HCT116 (cell line): ENCODE measurements at regions not wholly inside any gene's neighbourhood (a gene's known extent, or its start where the extent isn't known, plus 50 kb on each side); places are given as distances from the start of the nearest gene placed in this dataset.

Experiments used
- ATAC-seq: fragments of 200-7000 bp; cut with Tn5 transposase; 2 replicates; pipeline ENCODE4 v1.9.1; 2020; ENCODE audit warnings: mild to moderate bottlenecking, moderate library complexity
- BruUV-seq: library from RNA; stranded (reverse); fragments of 400-500 nt; replicated peaks from 2 replicates; lab custom pipeline; 2021; lab: Mats Ljungman, UMichigan
- CTCF ChIA-PET: fragments of 300-600 bp; sonication (Branson Sonifier 250); formaldehyde crosslinking; loops from one replicate; lab custom pipeline; 2021; ENCODE audit warnings: antibody characterized with exemption; lab: Charles Lee
- POLR2A ChIA-PET: fragments of 300-600, 350-600 bp; sonication (Branson Sonifier 250); formaldehyde crosslinking; loops from one replicate; lab custom pipeline; 2021; ENCODE audit warnings: antibody characterized with exemption; lab: Charles Lee
- RAD21 ChIA-PET, 2 experiments: fragments of 300-600 bp; sonication (Branson Sonifier 250); formaldehyde crosslinking; loops; one replicate each; lab custom pipeline; 2023; ENCODE audit warnings: low total read pairs in 2 of 2; ENCODE audit not compliant: uncharacterized antibody in 2 of 2, unreplicated experiment in 2 of 2, low non-redundant PET in 1 of 2; lab: Charles Lee
- DNase-seq: peaks from one replicate; pipeline ENCODE4 v3.0.0-alpha.2; 2010; ENCODE audit warnings: low read depth, low spot score
- H2AFZ ChIP-seq: fragments of 200-600 bp; shearing (Covaris generic), sonication (generic); 2 replicates; pipeline ENCODE4 v1.6.1; 2017; ENCODE audit warnings: low read depth, mixed run types, mixed read lengths, antibody characterized with exemption, low read length; ENCODE audit not compliant: poor library complexity, severe bottlenecking
- H3K27ac ChIP-seq: 2 replicates; pipeline ENCODE4 v1.5.1; 2012; ENCODE audit warnings: low read depth, low read length
- H3K27me3 ChIP-seq: fragments of 200-600 bp; sonication (generic); 2 replicates; pipeline ENCODE4 v1.6.1; 2016; ENCODE audit warnings: mixed run types, low read length, mixed read lengths; ENCODE audit not compliant: insufficient read depth
- H3K36me3 ChIP-seq, 2 experiments: fragments of 200-500 bp in 1 of 2; fragments of 200-600 bp in 1 of 2; sonication (Bioruptor generic) in 1 of 2; sonication (generic) in 1 of 2; 2 replicates each; pipeline versions ENCODE4 v1.5.1 to v1.6.1; 2014 to 2016; ENCODE audit warnings: low read length in 2 of 2, inconsistent platforms in 1 of 2, mixed read lengths in 1 of 2, mixed run types in 1 of 2; ENCODE audit not compliant: insufficient read depth in 2 of 2, control insufficient read depth in 1 of 2
- H3K4me1 ChIP-seq, 2 experiments: fragments of 200-600 bp in 1 of 2; sonication (generic) in 1 of 2; 2 replicates each; pipeline versions ENCODE4 v1.5.1 to v1.6.1; 2012 to 2017; ENCODE audit warnings: low read length in 2 of 2, inconsistent platforms in 1 of 2, mild to moderate bottlenecking in 1 of 2, mixed read lengths in 1 of 2, mixed run types in 1 of 2, moderate library complexity in 1 of 2; ENCODE audit not compliant: insufficient read depth in 2 of 2, control insufficient read depth in 1 of 2
- H3K4me2 ChIP-seq: fragments of 200-600 bp; sonication (generic); 2 replicates; pipeline ENCODE4 v1.6.1; 2017; ENCODE audit warnings: mixed run types, low read length, mixed read lengths
- H3K4me3 ChIP-seq, 2 experiments: fragments of 200-600 bp in 1 of 2; sonication (generic) in 1 of 2; replicated peaks in 1 of 2; 2 replicates each; pipeline ENCODE4 v1.5.1; 2011 to 2016; ENCODE audit warnings: low read length in 2 of 2, control low read depth in 1 of 2, low read depth in 1 of 2, mild to moderate bottlenecking in 1 of 2, mixed read lengths in 1 of 2, mixed run types in 1 of 2
- H3K79me2 ChIP-seq: fragments of 200-600 bp; sonication (generic); 2 replicates; pipeline ENCODE4 v1.6.1; 2017; ENCODE audit warnings: mild to moderate bottlenecking, mixed run types, low read length, moderate library complexity, mixed read lengths; ENCODE audit not compliant: insufficient read depth
- H3K9ac ChIP-seq: fragments of 200-600 bp; sonication (generic); 2 replicates; pipeline ENCODE4 v1.6.1; 2016; ENCODE audit warnings: low read length, mixed read lengths
- H3K9me2 ChIP-seq: fragments of 200-600 bp; sonication (generic), shearing (Covaris generic); 2 replicates; pipeline ENCODE4 v1.6.1; 2017; ENCODE audit warnings: mixed run types, mild to moderate bottlenecking, moderate library complexity; ENCODE audit not compliant: insufficient read depth
- H3K9me3 ChIP-seq, 2 experiments: fragments of 200-500 bp in 1 of 2; fragments of 200-600 bp in 1 of 2; sonication (Bioruptor generic) in 1 of 2; sonication (generic) in 1 of 2; 2 replicates each; pipeline ENCODE4 v1.6.1; 2014 to 2017; ENCODE audit warnings: low read length in 2 of 2, mixed read lengths in 2 of 2, inconsistent platforms in 1 of 2, low read depth in 1 of 2, mild to moderate bottlenecking in 1 of 2, mixed run types in 1 of 2, moderate library complexity in 1 of 2; ENCODE audit not compliant: control insufficient read depth in 1 of 2, insufficient read depth in 1 of 2
- H4K20me1 ChIP-seq: fragments of 200-600 bp; sonication (generic), shearing (Covaris generic); 2 replicates; pipeline ENCODE4 v1.6.1; 2017; ENCODE audit warnings: mixed run types, mild to moderate bottlenecking, moderate library complexity; ENCODE audit not compliant: insufficient read depth
- CEBPB ChIP-seq: IDR thresholded peaks from 2 replicates; pipeline ENCODE4 v1.6.1; 2012; ENCODE audit warnings: low read depth
- EGR1 ChIP-seq: IDR thresholded peaks from 2 replicates; pipeline ENCODE4 v1.6.1; 2012; ENCODE audit warnings: low read depth
- ELF1 ChIP-seq: IDR thresholded peaks from 2 replicates; pipeline ENCODE4 v1.6.1; 2012; ENCODE audit warnings: low read depth, borderline replicate concordance
- EZH2 ChIP-seq: fragments of 200-600 bp; sonication (generic); IDR thresholded peaks from 2 replicates; pipeline ENCODE4 v1.6.1; 2017; ENCODE audit warnings: antibody characterized with exemption, mixed run types
- FOSL1 ChIP-seq: IDR thresholded peaks from 2 replicates; pipeline ENCODE4 v1.6.1; 2012; ENCODE audit warnings: low read depth
- JUND ChIP-seq: IDR thresholded peaks from 2 replicates; pipeline ENCODE4 v1.6.1; 2012
- POLR2A ChIP-seq: IDR thresholded peaks from 2 replicates; pipeline ENCODE4 v1.7.0; 2011; ENCODE audit warnings: borderline replicate concordance; ENCODE audit not compliant: insufficient read depth, insufficient read length; ENCODE audit errors: extremely low read depth
- RAD21 ChIP-seq: IDR thresholded peaks from 2 replicates; pipeline ENCODE4 v1.6.1; 2012; ENCODE audit warnings: low read depth, mild to moderate bottlenecking
- SIN3A ChIP-seq: IDR thresholded peaks from 2 replicates; pipeline ENCODE4 v1.6.1; 2012; ENCODE audit warnings: low read depth
- SRF ChIP-seq: IDR thresholded peaks from 2 replicates; pipeline ENCODE4 v1.6.1; 2012; ENCODE audit warnings: low read depth
- TCF7L2 ChIP-seq: IDR thresholded peaks from 2 replicates; pipeline ENCODE4 v1.7.0; 2011; ENCODE audit warnings: borderline replicate concordance, inconsistent platforms; ENCODE audit not compliant: insufficient read depth, insufficient read length; ENCODE audit errors: extremely low read depth
- YY1 ChIP-seq: IDR thresholded peaks from 2 replicates; pipeline ENCODE4 v1.6.1; 2011; ENCODE audit warnings: low read length, low read depth, moderate library complexity, mild to moderate bottlenecking; ENCODE audit not compliant: insufficient replicate concordance; ENCODE audit errors: extremely low read depth
- ZFX ChIP-seq: fragments of 450-650 bp; IDR thresholded peaks from 2 replicates; pipeline ENCODE4 v1.6.1; 2017
- intact Hi-C: fragments of 100-400 bp; cut with micrococcal nuclease; formaldehyde crosslinking; loops from 2 replicates; pipeline ENCODE4 v1.10.0; 2022
- TF ChIP-seq, protein P1 (sequence below): IDR thresholded peaks from 2 replicates; pipeline ENCODE4 v1.6.1; 2012
- TF ChIP-seq, protein P2 (sequence below): IDR thresholded peaks from 2 replicates; pipeline ENCODE4 v1.6.1; 2011; ENCODE audit warnings: mild to moderate bottlenecking, low read length, moderate library complexity; ENCODE audit not compliant: insufficient replicate concordance; ENCODE audit errors: extremely low read depth
- TF ChIP-seq, protein P3 (sequence below): IDR thresholded peaks from 2 replicates; pipeline ENCODE4 v1.6.1; 2012
- TF ChIP-seq, protein P4 (sequence below), 3 experiments: fragments of 200-600 bp in 1 of 3; sonication (generic) in 1 of 3; IDR thresholded peaks in 2 of 3; conservative IDR thresholded peaks in 1 of 3; 2 replicates each; pipeline ENCODE4 v1.5.1; 2012 to 2017; ENCODE audit warnings: low read depth in 2 of 3, low read length in 2 of 3, antibody characterized with exemption in 1 of 3, borderline replicate concordance in 1 of 3, control low read depth in 1 of 3, mild to moderate bottlenecking in 1 of 3, mixed read lengths in 1 of 3, mixed run types in 1 of 3, moderate library complexity in 1 of 3; ENCODE audit not compliant: insufficient read depth in 1 of 3
- TF ChIP-seq, protein P5 (sequence below): IDR thresholded peaks from 2 replicates; pipeline ENCODE4 v1.6.1; 2012; ENCODE audit warnings: low read depth

DNA sequence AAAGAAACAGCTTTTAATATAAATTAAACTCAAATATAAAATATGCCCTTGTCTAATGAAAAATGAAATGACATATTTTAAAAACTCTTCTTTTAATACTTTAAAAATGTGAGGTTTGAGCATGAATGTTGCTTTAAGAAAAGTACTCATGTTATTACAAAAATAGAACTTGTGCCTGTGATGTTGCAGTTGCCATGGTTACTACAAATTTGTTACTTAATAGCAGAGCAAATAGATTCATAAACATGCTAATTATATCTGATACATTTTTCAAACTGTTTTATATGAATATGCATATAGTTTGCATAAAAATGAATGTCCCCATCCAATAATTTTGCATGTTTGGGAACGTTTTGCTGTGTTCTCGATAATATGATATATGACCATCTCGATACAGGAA is 152.3 kb upstream of the DPYD start:
- Histone ChIP-seq H3K36me3 (no peaks in the 10 kb centered on the region), H3K4me3 (no peak overlapping the region), H4K20me1 (no peaks in the 10 kb centered on the region), H3K4me2 (no peak overlapping the region)
- ChIA-PET CTCF (interaction anchor here (2.1 kb wide), 1 partner anchor 395 kb away, joined by 6 read pairs; no protein-coding TSS in a partner anchor), RAD21 (no interaction called here)
- intact Hi-C loops: no loop called here
- no peak for TF ChIP-seq FOSL1
- TF ChIP-seq, protein P1, sequence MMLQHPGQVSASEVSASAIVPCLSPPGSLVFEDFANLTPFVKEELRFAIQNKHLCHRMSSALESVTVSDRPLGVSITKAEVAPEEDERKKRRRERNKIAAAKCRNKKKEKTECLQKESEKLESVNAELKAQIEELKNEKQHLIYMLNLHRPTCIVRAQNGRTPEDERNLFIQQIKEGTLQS: no peak
- TF ChIP-seq, protein P2, sequence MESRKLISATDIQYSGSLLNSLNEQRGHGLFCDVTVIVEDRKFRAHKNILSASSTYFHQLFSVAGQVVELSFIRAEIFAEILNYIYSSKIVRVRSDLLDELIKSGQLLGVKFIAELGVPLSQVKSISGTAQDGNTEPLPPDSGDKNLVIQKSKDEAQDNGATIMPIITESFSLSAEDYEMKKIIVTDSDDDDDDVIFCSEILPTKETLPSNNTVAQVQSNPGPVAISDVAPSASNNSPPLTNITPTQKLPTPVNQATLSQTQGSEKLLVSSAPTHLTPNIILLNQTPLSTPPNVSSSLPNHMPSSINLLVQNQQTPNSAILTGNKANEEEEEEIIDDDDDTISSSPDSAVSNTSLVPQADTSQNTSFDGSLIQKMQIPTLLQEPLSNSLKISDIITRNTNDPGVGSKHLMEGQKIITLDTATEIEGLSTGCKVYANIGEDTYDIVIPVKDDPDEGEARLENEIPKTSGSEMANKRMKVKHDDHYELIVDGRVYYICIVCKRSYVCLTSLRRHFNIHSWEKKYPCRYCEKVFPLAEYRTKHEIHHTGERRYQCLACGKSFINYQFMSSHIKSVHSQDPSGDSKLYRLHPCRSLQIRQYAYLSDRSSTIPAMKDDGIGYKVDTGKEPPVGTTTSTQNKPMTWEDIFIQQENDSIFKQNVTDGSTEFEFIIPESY: no peak
- no peak for TF ChIP-seq EGR1
- TF ChIP-seq EZH2: no peak
- TF ChIP-seq, protein P3, sequence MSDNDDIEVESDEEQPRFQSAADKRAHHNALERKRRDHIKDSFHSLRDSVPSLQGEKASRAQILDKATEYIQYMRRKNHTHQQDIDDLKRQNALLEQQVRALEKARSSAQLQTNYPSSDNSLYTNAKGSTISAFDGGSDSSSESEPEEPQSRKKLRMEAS: no peak
- no peak for TF ChIP-seq JUND
- TF ChIP-seq, protein P4, sequence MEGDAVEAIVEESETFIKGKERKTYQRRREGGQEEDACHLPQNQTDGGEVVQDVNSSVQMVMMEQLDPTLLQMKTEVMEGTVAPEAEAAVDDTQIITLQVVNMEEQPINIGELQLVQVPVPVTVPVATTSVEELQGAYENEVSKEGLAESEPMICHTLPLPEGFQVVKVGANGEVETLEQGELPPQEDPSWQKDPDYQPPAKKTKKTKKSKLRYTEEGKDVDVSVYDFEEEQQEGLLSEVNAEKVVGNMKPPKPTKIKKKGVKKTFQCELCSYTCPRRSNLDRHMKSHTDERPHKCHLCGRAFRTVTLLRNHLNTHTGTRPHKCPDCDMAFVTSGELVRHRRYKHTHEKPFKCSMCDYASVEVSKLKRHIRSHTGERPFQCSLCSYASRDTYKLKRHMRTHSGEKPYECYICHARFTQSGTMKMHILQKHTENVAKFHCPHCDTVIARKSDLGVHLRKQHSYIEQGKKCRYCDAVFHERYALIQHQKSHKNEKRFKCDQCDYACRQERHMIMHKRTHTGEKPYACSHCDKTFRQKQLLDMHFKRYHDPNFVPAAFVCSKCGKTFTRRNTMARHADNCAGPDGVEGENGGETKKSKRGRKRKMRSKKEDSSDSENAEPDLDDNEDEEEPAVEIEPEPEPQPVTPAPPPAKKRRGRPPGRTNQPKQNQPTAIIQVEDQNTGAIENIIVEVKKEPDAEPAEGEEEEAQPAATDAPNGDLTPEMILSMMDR (IDR thresholded peaks at IDR 0.05 in 2 of 3, conservative IDR thresholded peaks at IDR 0.05 in 1 of 3; ENCODE audit: borderline replicate concordance in 1 of 3, insufficient read depth in 1 of 3, low read depth in 2 of 3, low read length in 2 of 3): no peak
- TF ChIP-seq ZFX: no peak
- TF ChIP-seq, protein P5, sequence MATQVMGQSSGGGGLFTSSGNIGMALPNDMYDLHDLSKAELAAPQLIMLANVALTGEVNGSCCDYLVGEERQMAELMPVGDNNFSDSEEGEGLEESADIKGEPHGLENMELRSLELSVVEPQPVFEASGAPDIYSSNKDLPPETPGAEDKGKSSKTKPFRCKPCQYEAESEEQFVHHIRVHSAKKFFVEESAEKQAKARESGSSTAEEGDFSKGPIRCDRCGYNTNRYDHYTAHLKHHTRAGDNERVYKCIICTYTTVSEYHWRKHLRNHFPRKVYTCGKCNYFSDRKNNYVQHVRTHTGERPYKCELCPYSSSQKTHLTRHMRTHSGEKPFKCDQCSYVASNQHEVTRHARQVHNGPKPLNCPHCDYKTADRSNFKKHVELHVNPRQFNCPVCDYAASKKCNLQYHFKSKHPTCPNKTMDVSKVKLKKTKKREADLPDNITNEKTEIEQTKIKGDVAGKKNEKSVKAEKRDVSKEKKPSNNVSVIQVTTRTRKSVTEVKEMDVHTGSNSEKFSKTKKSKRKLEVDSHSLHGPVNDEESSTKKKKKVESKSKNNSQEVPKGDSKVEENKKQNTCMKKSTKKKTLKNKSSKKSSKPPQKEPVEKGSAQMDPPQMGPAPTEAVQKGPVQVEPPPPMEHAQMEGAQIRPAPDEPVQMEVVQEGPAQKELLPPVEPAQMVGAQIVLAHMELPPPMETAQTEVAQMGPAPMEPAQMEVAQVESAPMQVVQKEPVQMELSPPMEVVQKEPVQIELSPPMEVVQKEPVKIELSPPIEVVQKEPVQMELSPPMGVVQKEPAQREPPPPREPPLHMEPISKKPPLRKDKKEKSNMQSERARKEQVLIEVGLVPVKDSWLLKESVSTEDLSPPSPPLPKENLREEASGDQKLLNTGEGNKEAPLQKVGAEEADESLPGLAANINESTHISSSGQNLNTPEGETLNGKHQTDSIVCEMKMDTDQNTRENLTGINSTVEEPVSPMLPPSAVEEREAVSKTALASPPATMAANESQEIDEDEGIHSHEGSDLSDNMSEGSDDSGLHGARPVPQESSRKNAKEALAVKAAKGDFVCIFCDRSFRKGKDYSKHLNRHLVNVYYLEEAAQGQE: no peak
- no peak for TF ChIP-seq RAD21
- TF ChIP-seq YY1: no peak
- TF ChIP-seq SRF: no peak
- no peak for TF ChIP-seq ELF1
- no peak for TF ChIP-seq SIN3A
- TF ChIP-seq POLR2A: no peak
- no peak for TF ChIP-seq CEBPB
- no peak for TF ChIP-seq TCF7L2
- TF ChIP-seq, all 23 proteins: peak for 0
- Histone ChIP-seq H3K79me2 (no peaks in the 10 kb centered on the region), H3K9me3 (no peaks in the 10 kb centered on the region), H3K9me2 (0 out of 2 replicates have a peak, but pooled peaks cover 1% of the 10 kb centered on the region), H2AFZ (no peak overlapping the region), H3K9ac (no peak overlapping the region), H3K27ac (no peak overlapping the region), H3K4me1 (no peaks in the 10 kb centered on the region), H3K27me3 (no peaks in the 10 kb centered on the region)
- BruUV-seq: no TSS peak
- POLR2A ChIA-PET: no interaction called here
- ATAC-seq (no peak), DNase-seq (no peak)
